A549 (cell line): ENCODE measurements at regions not wholly inside any gene's neighbourhood (a gene's known extent, or its start where the extent isn't known, plus 50 kb on each side); places are given as distances from the start of the nearest gene placed in this dataset.

Source experiments
- ATAC-seq, 2 experiments: fragments of 200-7000 bp in 1 of 2; fragments of >200 bp in 1 of 2; cut with Nextera tagmentation in 1 of 2; cut with Tn5 transposase in 1 of 2; 3 replicates each; pipeline versions ENCODE4 v1.8.0 to v1.9.1; 2018 to 2020; ENCODE audit warnings: mild to moderate bottlenecking in 1 of 2, moderate library complexity in 1 of 2
- CTCF ChIA-PET: fragments of 300-600 bp; sonication (Branson Sonifier 250); formaldehyde crosslinking; extraction: SDS; loops from one replicate; lab custom pipeline; 2021; ENCODE audit warnings: antibody characterized with exemption, inconsistent platforms; lab: Yijun Ruan, JAX
- POLR2A ChIA-PET: fragments of 350-600 bp; formaldehyde crosslinking; extraction: SDS; loops from one replicate; lab custom pipeline; 2021; ENCODE audit warnings: antibody characterized with exemption, inconsistent platforms; lab: Yijun Ruan, JAX
- DNase-seq, 2 experiments: peaks; one replicate each; pipeline versions ENCODE4 v3.0.0 to v3.0.0-alpha.2; 2011 to 2016; ENCODE audit warnings: low read depth in 1 of 2, low spot score in 1 of 2
- FAIRE-seq: peaks from 2 replicates; lab custom pipeline; 2011; peaks lifted over from hg19 to GRCh38; lab: Jason Lieb, UNC
- H3K27ac ChIP-seq, 2 experiments: fragments of >200 bp; sonication (Bioruptor Twin); formaldehyde crosslinking; 3 replicates each; pipeline ENCODE4 v1.5.1; 2016 to 2017
- H3K4me1 ChIP-seq: fragments of >200 bp; sonication (Bioruptor Twin); formaldehyde crosslinking; 3 replicates; pipeline ENCODE4 v1.6.1; 2016
- H3K4me2 ChIP-seq: fragments of >200 bp; sonication (Bioruptor Twin); formaldehyde crosslinking; 3 replicates; pipeline ENCODE4 v1.6.1; 2016
- H3K4me3 ChIP-seq: fragments of >200 bp; sonication (Bioruptor Twin); formaldehyde crosslinking; 3 replicates; pipeline ENCODE4 v1.5.1; 2016
- H3K9me3 ChIP-seq: fragments of >200 bp; sonication (Bioruptor Twin); formaldehyde crosslinking; 3 replicates; pipeline ENCODE4 v1.6.1; 2016
- BCL3 ChIP-seq: fragments of >200 bp; sonication (Bioruptor Twin); formaldehyde crosslinking; IDR thresholded peaks from 3 replicates; pipeline ENCODE4 v1.6.1; 2016
- CEBPB ChIP-seq, 2 experiments: fragments of >200 bp in 1 of 2; sonication (Bioruptor Twin) in 1 of 2; formaldehyde crosslinking in 1 of 2; IDR thresholded peaks; 2 replicates each; pipeline ENCODE4 v1.6.1; 2012 to 2016
- CTCF ChIP-seq: fragments of >200 bp; sonication (Bioruptor Twin); formaldehyde crosslinking; IDR thresholded peaks from 3 replicates; pipeline ENCODE4 v1.5.1; 2016
- E2F6 ChIP-seq: IDR thresholded peaks from 2 replicates; pipeline ENCODE4 v1.6.1; 2012; ENCODE audit warnings: low read depth, borderline replicate concordance
- EHF ChIP-seq: fragments of 250-450 bp; sonication (Bioruptor Pico); IDR thresholded peaks from 2 replicates; pipeline ENCODE4 v1.5.0; 2020; ENCODE audit warnings: mild to moderate bottlenecking
- HOXB5 ChIP-seq: fragments of 250-450 bp; sonication (Bioruptor Pico); IDR thresholded peaks from 2 replicates; pipeline ENCODE4 v1.5.0; 2020; ENCODE audit warnings: mild to moderate bottlenecking, moderate library complexity
- JUN ChIP-seq, 2 experiments: fragments of >200 bp; sonication (Bioruptor Twin); formaldehyde crosslinking; IDR thresholded peaks; 2 replicates in 1 of 2; 3 replicates in 1 of 2; pipeline ENCODE4 v1.6.1; 2016 to 2017
- JUNB ChIP-seq: fragments of >200 bp; sonication (Bioruptor Twin); formaldehyde crosslinking; IDR thresholded peaks from 2 replicates; pipeline ENCODE4 v1.6.1; 2016
- MAX ChIP-seq: IDR thresholded peaks from 2 replicates; pipeline ENCODE4 v1.6.1; 2012
- MYC ChIP-seq: IDR thresholded peaks from 2 replicates; pipeline ENCODE4 v1.6.1; 2012; ENCODE audit warnings: mild to moderate bottlenecking, inconsistent platforms, low read length, improper control_type of control experiment, borderline replicate concordance
- NPAS2 ChIP-seq: fragments of 250-450 bp; sonication (Bioruptor Pico); IDR thresholded peaks from 2 replicates; pipeline ENCODE4 v1.8.0; 2022; ENCODE audit warnings: mild to moderate bottlenecking, moderate library complexity, borderline replicate concordance
- PBX3 ChIP-seq: IDR thresholded peaks from 2 replicates; pipeline ENCODE4 v1.6.1; 2012
- POLR2A ChIP-seq: IDR thresholded peaks from 2 replicates; pipeline ENCODE4 v1.6.1; 2012; ENCODE audit warnings: mild to moderate bottlenecking, low read length
- RARB ChIP-seq: fragments of 250-450 bp; sonication (Bioruptor Pico); IDR thresholded peaks from 2 replicates; pipeline ENCODE4 v1.8.0; 2021; ENCODE audit warnings: mild to moderate bottlenecking, moderate library complexity
- RNF2 ChIP-seq: fragments of 200-600 bp; sonication (generic); IDR thresholded peaks from 2 replicates; pipeline ENCODE4 v1.6.1; 2016; ENCODE audit warnings: low read depth, mild to moderate bottlenecking, antibody characterized with exemption, moderate library complexity, borderline replicate concordance
- TP53 ChIP-seq: fragments of 250-450 bp; sonication (Bioruptor Pico); IDR thresholded peaks from 2 replicates; pipeline ENCODE4 v1.5.0; 2021; ENCODE audit warnings: mild to moderate bottlenecking, moderate library complexity
- ZC3H11A ChIP-seq: fragments of 450-650 bp; IDR thresholded peaks from 2 replicates; pipeline ENCODE4 v1.6.1; 2014; ENCODE audit warnings: antibody characterized with exemption, mild to moderate bottlenecking
- ZFP36 ChIP-seq: fragments of 450-650 bp; IDR thresholded peaks from 2 replicates; pipeline ENCODE4 v1.6.1; 2014; ENCODE audit warnings: borderline replicate concordance; ENCODE audit not compliant: partially characterized antibody
- ZNF302 ChIP-seq: fragments of 250-450 bp; sonication (Bioruptor Pico); IDR thresholded peaks from 2 replicates; pipeline ENCODE4 v1.9.0; 2021; ENCODE audit warnings: inconsistent platforms, mild to moderate bottlenecking, moderate library complexity
- WGBS: methylation state at CpG from one replicate; pipeline ENCODE4 v1.1.6; 2017; ENCODE audit errors: missing lambda C conversion rate; 5-methylcytosine and 5-hydroxymethylcytosine counted together

- H3K9me3 ChIP-seq: no peaks in the 10 kb centered on the region
- no peak for DNase-seq
- WGBS: 37% methylated on average over 7 of the region's 7 CpGs
- TF ChIP-seq MYC: no peak
- TF ChIP-seq ZC3H11A: no peak
- H3K4me2 ChIP-seq: no peak overlapping the region
- no peak overlapping the region for H3K27ac ChIP-seq
- CTCF ChIA-PET: no interaction called here
- no peak for ATAC-seq
- POLR2A ChIA-PET: no interaction called here
- H3K4me3 ChIP-seq: no peak overlapping the region
- H3K4me1 ChIP-seq: no peaks in the 10 kb centered on the region
- no peak for FAIRE-seq
These were observed 301.0 kb upstream of the SLC35B3 start for GRCh38 chr6:8736156-8736895.

- no peak overlapping the region for H3K4me3 ChIP-seq
- H3K9me3 ChIP-seq: no peaks in the 10 kb centered on the region
- H3K4me2 ChIP-seq: no peak overlapping the region
- 29% methylated on average over 5 of the region's 5 CpGs for WGBS
- no peak for TF ChIP-seq JUN (IDR thresholded peaks at IDR 0.05)
- TF ChIP-seq MAX: no peak
- no peak for TF ChIP-seq CEBPB (IDR thresholded peaks at IDR 0.05)
- no peak for TF ChIP-seq PBX3
- no peak for TF ChIP-seq ZNF302 (CRISPR knock-in tag)
- no peak for TF ChIP-seq TP53 (CRISPR knock-in tag)
- TF ChIP-seq ZFP36: no peak
- TF ChIP-seq RNF2: no peak
- no peak for TF ChIP-seq HOXB5
- H3K27ac ChIP-seq: no peak overlapping the region
- no peak for DNase-seq
- no peak for FAIRE-seq
- no peak for ATAC-seq
- POLR2A ChIA-PET: no interaction called here
- CTCF ChIA-PET: interaction anchor here (1.2 to 1.9 kb wide), 2 partner anchors 23 to 26 kb away, joined by 3 to 6 read pairs; no protein-coding TSS in a partner anchor
- no peaks in the 10 kb centered on the region for H3K4me1 ChIP-seq
These were observed 298.5 kb upstream of the SLC35B3 start for GRCh38 chr6:8733879-8734278.

GRCh38 chr6:8731874-8732273, 296.5 kb upstream of the SLC35B3 start:
- CTCF ChIA-PET: no interaction called here
- no peaks in the 10 kb centered on the region for H3K4me1 ChIP-seq

More at GRCh38 chr6:8731874-8732273, 296.5 kb upstream of the SLC35B3 start:
- POLR2A ChIA-PET: no interaction called here
- Histone ChIP-seq H3K9me3 (no peaks in the 10 kb centered on the region), H3K27ac (no peak overlapping the region), H3K4me3 (no peak overlapping the region), H3K4me2 (no peak overlapping the region)
- ATAC-seq (no peak), DNase-seq (no peak), FAIRE-seq (no peak)
- TF ChIP-seq BCL3: no peak
- TF ChIP-seq RARB (CRISPR knock-in tag): no peak
- no peak for TF ChIP-seq PBX3
- TF ChIP-seq E2F6: no peak
- no peak for TF ChIP-seq MAX
- no peak for TF ChIP-seq JUNB
- no peak for TF ChIP-seq MYC
- no peak for TF ChIP-seq CTCF
- TF ChIP-seq NPAS2 (CRISPR knock-in tag): no peak
- TF ChIP-seq POLR2A: no peak
- TF ChIP-seq EHF (CRISPR knock-in tag): no peak
- WGBS: 39% methylated on average over 2 of the region's 2 CpGs
